ENCODE measurements at regions not wholly inside any gene's neighbourhood (a gene's known extent, or its start where the extent isn't known, plus 50 kb on each side); places are given as distances from the start of the nearest gene placed in this dataset.
A peak's percentile ranks its signal among the peaks of the same experiment; 100 is the strongest.
"Not testable (repeated sequence)": the region's sequence is repeated elsewhere in the genome, so short reads cannot be mapped to it uniquely, and the experiment has no call there.

GRCh38 chr9:79477241-79477840 is 94.4 kb upstream of the TLE4 start:
- no peak for DNase-seq

GRCh38 chr9:79477955-79478771 is 93.6 kb upstream of the TLE4 start:
- peak; percentile 27 for DNase-seq

GRCh38 chr9:79480639-79481038 is 91.1 kb upstream of the TLE4 start:
- peak; percentile 11 for DNase-seq

- no peak for DNase-seq
Observed at GRCh38 chr9:79481846-79482477, 89.8 kb upstream of the TLE4 start.

GRCh38 chr9:79485258-79485657 is 86.5 kb upstream of the TLE4 start:
- no peak for DNase-seq

- peak; percentile 37 for DNase-seq
Observed at GRCh38 chr9:79489261-79490000, 82.3 kb upstream of the TLE4 start.

- no peak for DNase-seq
Observed at GRCh38 chr9:79490657-79491248, 81.0 kb upstream of the TLE4 start.

GRCh38 chr9:79492092-79493009 is 79.4 kb upstream of the TLE4 start:
- no peak for DNase-seq

GRCh38 chr9:79500196-79500864 is 71.4 kb upstream of the TLE4 start:
- DNase-seq = not testable (repeated sequence)

GRCh38 chr9:79501546-79501945 is 70.2 kb upstream of the TLE4 start:
- DNase-seq = no peak

- no peak for DNase-seq
Observed at GRCh38 chr9:79507801-79508200, 64.0 kb upstream of the TLE4 start.

GRCh38 chr9:79512251-79512650 is 59.5 kb upstream of the TLE4 start:
- no peak for DNase-seq
